ENCODE measurements at regions not wholly inside any gene's neighbourhood (a gene's known extent, or its start where the extent isn't known, plus 50 kb on each side); places are given as distances from the start of the nearest gene placed in this dataset.
"Not testable (repeated sequence)": the region's sequence is repeated elsewhere in the genome, so short reads cannot be mapped to it uniquely, and the experiment has no call there.

DNA sequence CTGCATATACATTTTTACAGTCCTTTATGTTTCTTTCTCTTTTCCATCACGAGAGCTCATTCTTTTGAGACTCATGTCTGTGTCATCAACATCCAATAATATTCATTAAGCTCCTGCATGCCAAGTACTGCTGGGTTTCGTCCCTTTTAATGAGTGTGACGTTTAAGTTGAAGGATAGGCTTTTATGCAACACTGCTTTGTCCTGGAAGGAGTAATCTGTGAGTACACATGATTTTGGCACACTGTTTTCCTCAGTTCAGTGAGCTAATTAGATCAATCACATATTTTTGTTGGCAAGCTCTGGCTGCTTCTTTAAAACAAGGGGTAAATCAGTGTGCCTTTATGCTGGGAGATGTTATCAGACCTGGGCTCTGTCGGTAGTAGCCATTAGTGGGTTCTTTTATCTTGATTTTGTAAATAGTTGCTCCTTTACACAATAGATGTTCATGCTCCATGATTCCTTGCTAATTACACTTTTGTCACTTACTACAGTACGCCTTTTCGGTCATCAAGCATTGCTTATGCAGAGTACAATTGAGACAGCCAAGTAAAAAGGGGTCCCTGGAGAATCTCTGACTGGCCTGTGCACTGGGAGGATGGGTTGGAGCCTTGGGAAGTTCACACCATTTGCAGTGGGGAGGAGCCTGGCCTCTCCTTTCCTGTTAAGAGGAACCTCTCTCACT is 132.6 kb downstream of the FHIP1A start:
- no peaks in the 10 kb centered on the region for H3K9me3 ChIP-seq (ENCODE audit: control insufficient read depth, insufficient read depth, low read length)
- no peak overlapping the region for H3K9ac ChIP-seq (ENCODE audit: low read depth, low read length)
- H3K27me3 ChIP-seq (ENCODE audit: control insufficient read depth, insufficient read depth, low read length), result no peaks in the 10 kb centered on the region
- H3K4me3 ChIP-seq (ENCODE audit: low read depth, low read length), result no peak overlapping the region
- H3K4me1 ChIP-seq (ENCODE audit: control insufficient read depth, insufficient read depth, low read length), result peaks cover 21% of the 10 kb centered on the region
- H3K36me3 ChIP-seq (ENCODE audit: control insufficient read depth, insufficient read depth, low read length), result no peaks in the 10 kb centered on the region

GRCh38 chr4:151548708-151549107 is 139.7 kb downstream of the FHIP1A start:
- H3K9me3 ChIP-seq (ENCODE audit: control insufficient read depth, insufficient read depth, low read length), result peaks cover 19% of the 10 kb centered on the region
- H3K4me3 ChIP-seq (ENCODE audit: low read depth, low read length), result no peak overlapping the region
- H3K36me3 ChIP-seq (ENCODE audit: control insufficient read depth, insufficient read depth, low read length), result peaks cover 7% of the 10 kb centered on the region
- peaks cover 3% of the 10 kb centered on the region for H3K4me1 ChIP-seq (ENCODE audit: control insufficient read depth, insufficient read depth, low read length)
- H3K9ac ChIP-seq (ENCODE audit: low read depth, low read length), result no peak overlapping the region
- H3K27me3 ChIP-seq (ENCODE audit: control insufficient read depth, insufficient read depth, low read length), result no peaks in the 10 kb centered on the region

DNA sequence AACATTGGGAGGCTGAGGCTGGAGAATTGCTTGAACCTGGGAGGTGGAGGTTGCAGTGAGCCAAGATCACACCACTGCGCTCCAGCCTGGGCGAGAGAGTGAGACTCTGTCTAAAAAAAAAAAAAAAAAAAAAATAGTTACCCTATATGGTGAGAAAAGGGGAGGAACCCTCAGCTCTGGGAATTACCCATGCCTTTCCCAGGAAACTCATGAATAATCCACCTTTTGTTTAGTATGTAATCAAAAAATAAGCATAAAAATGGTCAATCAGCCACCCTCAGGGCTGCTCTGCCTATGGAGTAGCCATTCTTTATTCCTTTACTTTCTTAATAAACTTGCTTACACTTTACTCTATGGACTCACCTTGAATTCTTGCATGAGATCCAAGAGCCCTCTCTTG is 140.4 kb downstream of the FHIP1A start:
- not testable (repeated sequence) for H3K9ac ChIP-seq (ENCODE audit: low read depth, low read length); H3K4me3 ChIP-seq (ENCODE audit: low read depth, low read length); H3K27me3 ChIP-seq (ENCODE audit: control insufficient read depth, insufficient read depth, low read length); H3K4me1 ChIP-seq (ENCODE audit: control insufficient read depth, insufficient read depth, low read length); H3K36me3 ChIP-seq (ENCODE audit: control insufficient read depth, insufficient read depth, low read length)
- H3K9me3 ChIP-seq (ENCODE audit: control insufficient read depth, insufficient read depth, low read length), result peaks cover 19% of the 10 kb centered on the region

GRCh38 chr4:151553874-151554273 is 144.9 kb downstream of the FHIP1A start:
- Histone ChIP-seq H3K9ac (ENCODE audit: low read depth, low read length) (no peak overlapping the region), H3K9me3 (ENCODE audit: control insufficient read depth, insufficient read depth, low read length) (peaks cover 3% of the 10 kb centered on the region), H3K4me3 (ENCODE audit: low read depth, low read length) (no peak overlapping the region), H3K36me3 (ENCODE audit: control insufficient read depth, insufficient read depth, low read length) (peaks cover 2% of the 10 kb centered on the region), H3K27me3 (ENCODE audit: control insufficient read depth, insufficient read depth, low read length) (no peaks in the 10 kb centered on the region), H3K4me1 (ENCODE audit: control insufficient read depth, insufficient read depth, low read length) (peaks cover 11% of the 10 kb centered on the region)

DNA sequence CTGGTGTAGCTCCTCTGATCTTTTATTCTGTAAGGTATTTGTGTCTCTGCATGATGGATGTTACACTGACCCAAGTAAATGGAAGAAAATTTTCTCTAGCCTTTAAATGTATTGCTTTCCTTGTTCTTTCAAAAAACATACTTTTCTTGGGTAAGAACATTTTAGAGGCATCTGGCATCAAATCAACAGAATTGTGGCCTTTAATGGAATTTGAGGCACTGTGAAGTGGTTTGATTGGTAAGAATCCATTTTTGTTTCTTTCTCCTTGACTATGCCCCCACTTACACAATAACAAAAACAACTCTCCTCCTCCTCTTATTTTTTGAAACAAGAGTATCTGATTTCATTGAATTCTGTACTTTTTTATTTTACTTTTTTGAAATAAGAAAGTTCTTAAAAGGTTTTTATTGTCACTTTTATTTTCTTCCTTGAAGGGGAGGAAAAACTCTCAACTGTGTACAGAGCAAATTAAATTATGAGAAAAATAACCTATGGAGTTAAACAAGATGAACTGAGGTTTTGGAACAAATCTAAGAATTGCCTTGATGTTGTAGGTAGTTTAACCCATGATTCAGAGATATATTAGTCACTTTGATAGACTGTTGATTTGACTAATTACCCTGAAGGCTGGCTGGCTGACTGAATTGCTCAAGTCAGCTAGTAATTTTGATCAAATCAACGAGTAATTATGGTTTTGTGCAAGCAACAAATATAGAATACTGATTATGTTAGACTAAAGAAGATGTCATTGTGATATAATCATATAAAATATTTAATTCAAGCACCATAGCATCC is 146.4 kb downstream of the FHIP1A start:
- peaks cover 11% of the 10 kb centered on the region for H3K4me1 ChIP-seq (ENCODE audit: control insufficient read depth, insufficient read depth, low read length)
- H3K27me3 ChIP-seq (ENCODE audit: control insufficient read depth, insufficient read depth, low read length), result no peaks in the 10 kb centered on the region
- H3K9me3 ChIP-seq (ENCODE audit: control insufficient read depth, insufficient read depth, low read length), result no peaks in the 10 kb centered on the region
- H3K4me3 ChIP-seq (ENCODE audit: low read depth, low read length), result no peak overlapping the region
- H3K9ac ChIP-seq (ENCODE audit: low read depth, low read length), result no peak overlapping the region
- no peaks in the 10 kb centered on the region for H3K36me3 ChIP-seq (ENCODE audit: control insufficient read depth, insufficient read depth, low read length)

DNA sequence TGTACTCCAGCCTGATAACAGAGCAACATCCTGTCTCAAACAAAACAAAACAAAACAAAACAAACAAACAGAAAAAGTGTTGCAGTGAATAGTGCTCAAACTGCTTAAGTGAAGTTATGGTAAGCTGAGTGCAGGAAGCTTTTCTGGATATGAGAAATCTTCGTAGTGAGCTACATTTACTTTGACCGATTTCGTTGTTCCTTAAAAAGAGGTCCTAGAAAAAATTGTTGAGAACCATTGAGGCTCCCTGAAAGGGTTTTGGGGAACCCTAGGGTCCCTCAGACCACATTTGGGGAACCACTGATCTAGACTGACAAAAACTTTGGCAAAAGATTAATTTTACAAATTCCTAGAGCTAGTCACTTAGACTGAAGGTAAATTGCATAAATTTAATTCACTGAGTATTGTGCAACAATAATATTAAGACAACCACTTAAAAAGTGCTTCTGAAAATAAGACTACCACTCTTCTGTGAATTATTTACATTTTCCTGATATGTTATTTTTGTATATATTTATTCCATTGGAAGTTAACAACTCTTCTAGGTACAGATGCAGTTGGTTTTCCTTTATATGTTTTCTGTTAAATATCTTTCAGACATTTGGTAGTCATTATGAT is 149.6 kb downstream of the FHIP1A start:
- H3K9ac ChIP-seq (ENCODE audit: low read depth, low read length), result no peak overlapping the region
- peaks cover 9% of the 10 kb centered on the region for H3K4me1 ChIP-seq (ENCODE audit: control insufficient read depth, insufficient read depth, low read length)
- H3K4me3 ChIP-seq (ENCODE audit: low read depth, low read length), result no peak overlapping the region
- H3K27me3 ChIP-seq (ENCODE audit: control insufficient read depth, insufficient read depth, low read length), result no peaks in the 10 kb centered on the region
- no peaks in the 10 kb centered on the region for H3K9me3 ChIP-seq (ENCODE audit: control insufficient read depth, insufficient read depth, low read length)
- no peaks in the 10 kb centered on the region for H3K36me3 ChIP-seq (ENCODE audit: control insufficient read depth, insufficient read depth, low read length)

DNA sequence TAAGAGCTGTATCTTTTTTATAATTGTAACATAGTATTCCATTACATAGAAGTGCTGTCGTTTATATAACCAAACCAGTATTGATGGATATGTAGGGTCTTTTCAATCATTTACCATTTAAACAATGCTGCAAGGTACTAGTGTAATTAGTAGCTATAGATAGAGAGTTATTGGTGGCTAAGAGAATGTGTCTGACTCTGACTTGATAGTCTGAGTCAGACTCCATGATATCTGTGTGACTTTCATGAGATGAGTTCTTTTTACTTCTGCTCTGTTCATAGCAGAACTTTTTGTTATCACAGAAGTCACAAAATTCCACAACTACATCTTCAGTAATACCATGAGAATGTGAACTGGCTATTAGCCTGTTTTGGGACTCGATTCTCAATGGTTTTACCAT is 150.6 kb downstream of the FHIP1A start:
- Histone ChIP-seq H3K4me1 (ENCODE audit: control insufficient read depth, insufficient read depth, low read length) (no peaks in the 10 kb centered on the region), H3K9me3 (ENCODE audit: control insufficient read depth, insufficient read depth, low read length) (no peaks in the 10 kb centered on the region), H3K9ac (ENCODE audit: low read depth, low read length) (no peak overlapping the region), H3K36me3 (ENCODE audit: control insufficient read depth, insufficient read depth, low read length) (no peaks in the 10 kb centered on the region), H3K4me3 (ENCODE audit: low read depth, low read length) (no peak overlapping the region), H3K27me3 (ENCODE audit: control insufficient read depth, insufficient read depth, low read length) (no peaks in the 10 kb centered on the region)

DNA sequence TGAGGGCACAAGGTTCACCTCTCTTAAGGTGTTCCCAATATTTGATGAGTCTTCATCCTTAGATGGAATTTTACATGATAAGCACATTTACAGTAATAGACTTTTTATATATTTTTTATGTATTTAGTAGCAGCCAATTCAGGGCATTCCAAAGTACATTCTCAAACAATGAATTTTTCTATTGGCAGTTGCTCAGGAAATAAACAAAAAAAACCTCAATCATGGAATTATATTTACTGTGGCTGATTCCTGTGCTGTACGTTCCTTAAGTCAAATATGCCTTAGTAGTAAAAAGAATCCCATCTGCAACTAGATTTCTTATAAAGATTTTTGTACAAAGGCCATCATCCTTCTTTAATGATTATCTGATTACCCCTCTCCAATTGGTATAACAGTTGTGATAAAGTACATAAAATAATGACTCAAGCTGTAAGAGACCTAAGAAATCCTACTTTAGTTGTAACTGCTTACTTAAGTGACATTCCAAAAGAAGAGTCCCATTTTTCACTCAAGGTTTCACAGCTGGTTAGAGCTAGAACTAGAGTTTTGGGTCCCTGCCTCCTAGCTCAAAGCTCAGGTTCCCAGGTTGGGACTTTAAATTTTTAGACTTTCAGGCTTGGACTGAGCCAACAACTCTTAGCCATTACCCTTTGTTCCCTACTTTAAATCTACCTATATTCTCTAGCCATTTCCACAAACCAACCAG is 152.7 kb downstream of the FHIP1A start:
- Histone ChIP-seq H3K36me3 (ENCODE audit: control insufficient read depth, insufficient read depth, low read length) (no peaks in the 10 kb centered on the region), H3K9me3 (ENCODE audit: control insufficient read depth, insufficient read depth, low read length) (no peaks in the 10 kb centered on the region), H3K9ac (ENCODE audit: low read depth, low read length) (no peak overlapping the region), H3K4me3 (ENCODE audit: low read depth, low read length) (no peak overlapping the region), H3K4me1 (ENCODE audit: control insufficient read depth, insufficient read depth, low read length) (no peaks in the 10 kb centered on the region), H3K27me3 (ENCODE audit: control insufficient read depth, insufficient read depth, low read length) (no peaks in the 10 kb centered on the region)

DNA sequence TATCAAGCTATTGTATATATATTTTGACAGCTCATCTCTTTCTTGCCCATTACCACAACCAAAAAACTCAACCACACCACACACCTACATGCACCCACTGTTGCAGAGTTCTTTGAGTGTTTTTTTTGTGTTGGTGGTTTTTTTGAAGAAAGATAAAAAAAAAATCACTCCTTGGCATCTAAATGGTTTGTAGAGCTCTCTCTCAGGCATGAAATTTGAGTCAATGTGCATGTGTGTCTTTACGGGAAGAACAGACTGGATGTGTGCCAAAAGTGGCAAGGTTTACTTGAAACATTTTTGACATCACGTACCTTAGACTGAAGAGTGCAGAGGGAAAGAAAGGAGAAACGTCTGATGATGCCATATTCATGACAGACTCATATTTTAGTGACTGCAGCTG is 154.2 kb downstream of the FHIP1A start:
- Histone ChIP-seq H3K9me3 (ENCODE audit: control insufficient read depth, insufficient read depth, low read length) (no peaks in the 10 kb centered on the region), H3K36me3 (ENCODE audit: control insufficient read depth, insufficient read depth, low read length) (no peaks in the 10 kb centered on the region), H3K9ac (ENCODE audit: low read depth, low read length) (no peak overlapping the region), H3K4me1 (ENCODE audit: control insufficient read depth, insufficient read depth, low read length) (no peaks in the 10 kb centered on the region), H3K27me3 (ENCODE audit: control insufficient read depth, insufficient read depth, low read length) (no peaks in the 10 kb centered on the region), H3K4me3 (ENCODE audit: low read depth, low read length) (no peak overlapping the region)

DNA sequence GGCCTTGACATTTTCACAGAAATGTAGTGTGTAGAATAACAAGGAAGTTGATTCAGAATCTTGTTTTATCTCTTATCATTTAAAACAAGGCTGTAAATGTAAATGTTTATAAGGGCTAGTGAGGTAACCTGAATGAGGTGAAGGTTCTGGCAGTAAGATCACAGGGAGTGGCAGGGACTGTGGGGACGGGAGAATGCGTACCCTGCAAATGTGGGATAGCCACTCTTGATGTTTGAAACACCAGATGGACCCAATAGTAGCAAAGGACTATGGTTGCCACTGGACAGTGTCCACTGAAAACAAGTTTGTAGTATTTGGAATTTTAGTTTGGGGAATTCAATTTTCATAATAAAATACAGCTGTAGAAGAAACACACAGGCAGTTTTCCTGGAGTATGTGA is 155.3 kb downstream of the FHIP1A start:
- H3K4me1 ChIP-seq (ENCODE audit: control insufficient read depth, insufficient read depth, low read length), result no peaks in the 10 kb centered on the region
- no peak overlapping the region for H3K9ac ChIP-seq (ENCODE audit: low read depth, low read length)
- no peak overlapping the region for H3K4me3 ChIP-seq (ENCODE audit: low read depth, low read length)
- no peaks in the 10 kb centered on the region for H3K27me3 ChIP-seq (ENCODE audit: control insufficient read depth, insufficient read depth, low read length)
- no peaks in the 10 kb centered on the region for H3K36me3 ChIP-seq (ENCODE audit: control insufficient read depth, insufficient read depth, low read length)
- H3K9me3 ChIP-seq (ENCODE audit: control insufficient read depth, insufficient read depth, low read length), result no peaks in the 10 kb centered on the region

GRCh38 chr4:151565583-151565982 is 156.6 kb downstream of the FHIP1A start:
- Histone ChIP-seq H3K4me3 (ENCODE audit: low read depth, low read length) (no peak overlapping the region), H3K27me3 (ENCODE audit: control insufficient read depth, insufficient read depth, low read length) (no peaks in the 10 kb centered on the region), H3K9me3 (ENCODE audit: control insufficient read depth, insufficient read depth, low read length) (no peaks in the 10 kb centered on the region), H3K4me1 (ENCODE audit: control insufficient read depth, insufficient read depth, low read length) (no peaks in the 10 kb centered on the region), H3K9ac (ENCODE audit: low read depth, low read length) (no peak overlapping the region), H3K36me3 (ENCODE audit: control insufficient read depth, insufficient read depth, low read length) (no peaks in the 10 kb centered on the region)
